Stimulated activated CD4-positive, alpha-beta T cell treated with anti-CD3 and anti-CD28 coated beads, Interleukin-1b, Interleukin-23, amount 100 ng/mL, for 24 hours (primary cell): ENCODE measurements at regions not wholly inside any gene's neighbourhood (a gene's known extent, or its start where the extent isn't known, plus 50 kb on each side); places are given as distances from the start of the nearest gene placed in this dataset.

Experiments used
- DNase-seq, 4 experiments: peaks; one replicate each; pipeline ENCODE4 v3.0.0-alpha.2; 2020; ENCODE audit warnings: low read depth in 4 of 4, low spot score in 1 of 4

- no peak for DNase-seq
Observed at GRCh38 chr16:6536411-6536810, 796.2 kb upstream of the RBFOX1 start.

GRCh38 chr16:6531067-6531466 is 801.6 kb upstream of the RBFOX1 start:
- DNase-seq, result no peak

GRCh38 chr16:6528217-6528616 is 804.4 kb upstream of the RBFOX1 start:
- DNase-seq, result no peak

- DNase-seq, result no peak
Observed at GRCh38 chr16:6527646-6528045, 805.0 kb upstream of the RBFOX1 start.

GRCh38 chr16:6524501-6524900 is 808.1 kb upstream of the RBFOX1 start:
- no peak for DNase-seq

GRCh38 chr16:6517020-6517720 is 815.5 kb upstream of the RBFOX1 start:
- DNase-seq, result no peak

GRCh38 chr16:6512512-6512911 is 820.1 kb upstream of the RBFOX1 start:
- no peak for DNase-seq

- DNase-seq, result no peak
Observed at GRCh38 chr16:6510261-6510660, 822.4 kb upstream of the RBFOX1 start.

GRCh38 chr16:6499413-6499812 is 833.2 kb upstream of the RBFOX1 start:
- DNase-seq, result no peak

GRCh38 chr16:6498858-6499257 is 833.8 kb upstream of the RBFOX1 start:
- DNase-seq, result no peak

GRCh38 chr16:6496996-6497395 is 835.6 kb upstream of the RBFOX1 start:
- DNase-seq, result no peak

- DNase-seq, result no peak
Observed at GRCh38 chr16:6495486-6496210, 837.0 kb upstream of the RBFOX1 start.

GRCh38 chr16:6494716-6495115 is 837.9 kb upstream of the RBFOX1 start:
- DNase-seq, result no peak

- no peak for DNase-seq
Observed at GRCh38 chr16:6493555-6493954, 839.1 kb upstream of the RBFOX1 start.

- DNase-seq, result no peak
Observed at GRCh38 chr16:6492742-6493141, 839.9 kb upstream of the RBFOX1 start.

- no peak for DNase-seq
Observed at GRCh38 chr16:6484935-6485334, 847.7 kb upstream of the RBFOX1 start.

GRCh38 chr16:6484081-6484480 is 848.6 kb upstream of the RBFOX1 start:
- no peak for DNase-seq

- no peak for DNase-seq
Observed at GRCh38 chr16:6483469-6484033, 849.1 kb upstream of the RBFOX1 start.

GRCh38 chr16:6482696-6483468 is 849.8 kb upstream of the RBFOX1 start:
- DNase-seq, result no peak

GRCh38 chr16:6481894-6482293 is 850.8 kb upstream of the RBFOX1 start:
- no peak for DNase-seq

- DNase-seq, result no peak
Observed at GRCh38 chr16:6453742-6454141, 878.9 kb upstream of the RBFOX1 start.
